ENCODE measurements at regions not wholly inside any gene's neighbourhood (a gene's known extent, or its start where the extent isn't known, plus 50 kb on each side); places are given as distances from the start of the nearest gene placed in this dataset.

GRCh38 chr18:51651761-51652160, 454.3 kb upstream of the MEX3C start:
- Histone ChIP-seq H3K4ac (ENCODE audit: low read depth, low read length) (no peak overlapping the region), H2AFZ (ENCODE audit: low read length) (no peak overlapping the region), H2BK15ac (ENCODE audit: low read depth, low read length) (no peak overlapping the region), H3K9me3 (ENCODE audit: control insufficient read depth, low read depth, low read length) (no peaks in the 10 kb centered on the region), H3K79me1 (ENCODE audit: insufficient read depth, low read depth, low read length, poor library complexity, severe bottlenecking) (no peaks in the 10 kb centered on the region), H2BK5ac (ENCODE audit: insufficient read length, low read length) (no peak overlapping the region), H3K18ac (ENCODE audit: insufficient read length, low read depth, low read length) (no peak overlapping the region), H2AK5ac (ENCODE audit: insufficient read length, low read length) (no peak overlapping the region), H4K8ac (replicated peaks; ENCODE audit: insufficient read length, low read depth, low read length) (no peak overlapping the region), H3K27me3 (ENCODE audit: insufficient read depth, low read length) (no peaks in the 10 kb centered on the region), H3K14ac (ENCODE audit: insufficient read depth, low read length) (no peak overlapping the region; the same call in 1 of the 2 replicates), H3K9ac (ENCODE audit: extremely low read depth, insufficient read length, low read length) (no peak overlapping the region), H3T11ph (ENCODE audit: low read length) (no peak overlapping the region), H3K56ac (ENCODE audit: insufficient read length, low read depth, low read length) (no peak overlapping the region), H3K79me2 (ENCODE audit: insufficient read depth, low read length) (no peaks in the 10 kb centered on the region), H4K20me1 (ENCODE audit: control insufficient read depth, insufficient read depth, insufficient read length) (no peaks in the 10 kb centered on the region), H2BK20ac (ENCODE audit: low read depth, low read length, poor library complexity, severe bottlenecking) (no peak overlapping the region), H4K5ac (ENCODE audit: insufficient read length, low read depth, low read length) (no peak overlapping the region), H3K4me2 (ENCODE audit: insufficient read depth, insufficient read length, low read length) (no peak overlapping the region), H2BK12ac (ENCODE audit: insufficient read length, low read depth, low read length) (no peak overlapping the region), H3K27ac (ENCODE audit: insufficient read length, low read depth, low read length) (no peak overlapping the region), H3K4me1 (ENCODE audit: insufficient read depth, low read length) (peaks cover 2% of the 10 kb centered on the region; the same call in 1 of the 2 replicates), H3K23ac (ENCODE audit: insufficient read length, low read depth, low read length) (no peak overlapping the region), H4K91ac (ENCODE audit: insufficient read length, low read depth, low read length) (no peak overlapping the region), H3K23me2 (ENCODE audit: insufficient read length, low read depth, low read length, poor library complexity, severe bottlenecking) (no peaks in the 10 kb centered on the region), H2BK120ac (ENCODE audit: low read depth, low read length, poor library complexity, severe bottlenecking) (no peak overlapping the region)
- Mint-ChIP-seq H3K9me3 (no peaks in the 10 kb centered on the region), H3K36me3 (ENCODE audit: insufficient read depth in 1 of 3, low read depth in 3 of 3) (no peaks in the 10 kb centered on the region; a peak in 1 of 7 replicates), H3K27me3 (ENCODE audit: low read depth) (no peaks in the 10 kb centered on the region), H3K27ac (no peak overlapping the region), H3K4me3 (no peak overlapping the region), H3K4me1 (peaks cover 24 to 30% of the 10 kb centered on the region in 2 experiments)
- no peak for DNase-seq
- no peak for TF ChIP-seq CTCF (conservative IDR thresholded peaks at IDR 0.05)
- WGBS (ENCODE audit: extremely low coverage, insufficient read length, low lambda C conversion rate), result no CpG with 5 or more reads among the region's 2 CpGs
